Vagina (tissue), 2 donors: ENCODE measurements at regions not wholly inside any gene's neighbourhood (a gene's known extent, or its start where the extent isn't known, plus 50 kb on each side); places are given as distances from the start of the nearest gene placed in this dataset.

Source experiments
- POLR2A ChIP-seq, 2 donors: fragments of 450-650 bp; IDR thresholded peaks; one replicate each; pipeline ENCODE4 v1.6.1; 2017; ENCODE audit warnings: antibody characterized with exemption in 2 of 2, mild to moderate bottlenecking in 2 of 2, moderate library complexity in 2 of 2
- TF ChIP-seq, protein P1 (sequence below), 3 experiments: fragments of 450-650 bp in 2 of 3; fragments of 200-600 bp in 1 of 3; sonication (generic) in 1 of 3; IDR thresholded peaks; one replicate each; pipeline ENCODE4 v1.5.1; 2017 to 2019; ENCODE audit warnings: antibody characterized with exemption in 3 of 3, mild to moderate bottlenecking in 2 of 3, moderate library complexity in 2 of 3

DNA sequence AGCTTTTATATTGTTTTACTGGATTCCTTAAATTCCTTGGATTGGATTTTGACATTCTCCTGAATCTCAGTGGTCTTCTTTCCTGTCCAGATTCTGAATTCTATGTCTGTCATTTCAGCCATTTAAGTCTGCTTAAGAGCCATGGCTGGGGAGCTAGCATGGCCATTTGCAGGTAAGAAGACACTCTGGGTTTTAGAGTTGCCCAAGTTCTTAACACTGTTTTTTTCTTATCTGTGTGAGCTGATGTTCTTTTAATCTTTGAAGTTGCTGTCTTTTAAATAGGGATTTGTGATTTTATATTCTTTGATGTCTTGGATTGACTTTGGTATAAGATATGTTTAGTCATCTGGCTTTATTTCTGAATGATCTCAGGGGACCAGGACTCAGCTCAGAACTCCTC is 677.2 kb downstream of the CCDC85A start:
- TF ChIP-seq, protein P1, sequence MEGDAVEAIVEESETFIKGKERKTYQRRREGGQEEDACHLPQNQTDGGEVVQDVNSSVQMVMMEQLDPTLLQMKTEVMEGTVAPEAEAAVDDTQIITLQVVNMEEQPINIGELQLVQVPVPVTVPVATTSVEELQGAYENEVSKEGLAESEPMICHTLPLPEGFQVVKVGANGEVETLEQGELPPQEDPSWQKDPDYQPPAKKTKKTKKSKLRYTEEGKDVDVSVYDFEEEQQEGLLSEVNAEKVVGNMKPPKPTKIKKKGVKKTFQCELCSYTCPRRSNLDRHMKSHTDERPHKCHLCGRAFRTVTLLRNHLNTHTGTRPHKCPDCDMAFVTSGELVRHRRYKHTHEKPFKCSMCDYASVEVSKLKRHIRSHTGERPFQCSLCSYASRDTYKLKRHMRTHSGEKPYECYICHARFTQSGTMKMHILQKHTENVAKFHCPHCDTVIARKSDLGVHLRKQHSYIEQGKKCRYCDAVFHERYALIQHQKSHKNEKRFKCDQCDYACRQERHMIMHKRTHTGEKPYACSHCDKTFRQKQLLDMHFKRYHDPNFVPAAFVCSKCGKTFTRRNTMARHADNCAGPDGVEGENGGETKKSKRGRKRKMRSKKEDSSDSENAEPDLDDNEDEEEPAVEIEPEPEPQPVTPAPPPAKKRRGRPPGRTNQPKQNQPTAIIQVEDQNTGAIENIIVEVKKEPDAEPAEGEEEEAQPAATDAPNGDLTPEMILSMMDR (IDR thresholded peaks at IDR 0.05) = no peak
- TF ChIP-seq POLR2A (IDR thresholded peaks at IDR 0.05) = no peak
